MCF 10A (cell line): ENCODE measurements at regions not wholly inside any gene's neighbourhood (a gene's known extent, or its start where the extent isn't known, plus 50 kb on each side); places are given as distances from the start of the nearest gene placed in this dataset.

ENCODE experiments used
- BruUV-seq: library from RNA; stranded (reverse); fragments of 400-500 nt; replicated peaks from 2 replicates; lab custom pipeline; 2021; lab: Mats Ljungman, UMichigan
- CTCF ChIA-PET: fragments of 300-600 bp; sonication (Branson Sonifier 250); formaldehyde crosslinking; extraction: SDS; loops from one replicate; lab custom pipeline; 2021; ENCODE audit warnings: antibody characterized with exemption, inconsistent platforms; lab: Yijun Ruan, JAX
- POLR2A ChIA-PET: fragments of 300-600, 350-650 bp; sonication (Branson Sonifier 250); formaldehyde crosslinking; extraction: SDS; loops from one replicate; lab custom pipeline; 2020; ENCODE audit warnings: antibody characterized with exemption, inconsistent platforms; lab: Yijun Ruan, JAX
- DNase-seq: peaks from one replicate; pipeline ENCODE4 v3.0.0-alpha.2; 2018; ENCODE audit not compliant: unreplicated experiment
- H3K27ac Mint-ChIP-seq: one replicate; pipeline ENCODE4 v1.8.0; 2022; ENCODE audit warnings: mild to moderate bottlenecking, low read depth, mixed read lengths; ENCODE audit not compliant: unreplicated experiment
- H3K27me3 Mint-ChIP-seq: one replicate; pipeline ENCODE4 v1.8.0; 2022; ENCODE audit warnings: mixed read lengths; ENCODE audit not compliant: insufficient read depth, unreplicated experiment
- H3K36me3 Mint-ChIP-seq: one replicate; pipeline ENCODE4 v1.8.0; 2022; ENCODE audit warnings: mild to moderate bottlenecking, moderate library complexity, mixed read lengths; ENCODE audit not compliant: insufficient read depth, unreplicated experiment
- H3K4me1 Mint-ChIP-seq: one replicate; pipeline ENCODE4 v1.8.0; 2022; ENCODE audit warnings: mixed read lengths; ENCODE audit not compliant: insufficient read depth, unreplicated experiment
- H3K4me3 Mint-ChIP-seq: one replicate; pipeline ENCODE4 v1.8.0; 2022; ENCODE audit warnings: mild to moderate bottlenecking, moderate library complexity, mixed read lengths; ENCODE audit not compliant: unreplicated experiment
- H3K9me3 Mint-ChIP-seq: one replicate; pipeline ENCODE4 v1.8.0; 2022; ENCODE audit warnings: mixed read lengths; ENCODE audit not compliant: unreplicated experiment
- CTCF ChIP-seq: fragments of 200-600 bp; IDR thresholded peaks from one replicate; pipeline ENCODE4 v1.8.0; 2022; ENCODE audit warnings: antibody characterized with exemption, mild to moderate bottlenecking; ENCODE audit not compliant: unreplicated experiment
- intact Hi-C: fragments of 100-400 bp; cut with micrococcal nuclease; formaldehyde crosslinking; loops from 2 replicates; pipeline ENCODE4 v1.14.1; 2022

GRCh38 chr2:77834360-77835002 lies 312.3 kb upstream of the LRRTM4 start:
- peaks cover 49% of the 10 kb centered on the region for H3K9me3 Mint-ChIP-seq
- no peak overlapping the region for H3K27ac Mint-ChIP-seq
- no peaks in the 10 kb centered on the region for H3K4me1 Mint-ChIP-seq
- intact Hi-C loops, result no loop called here
- CTCF ChIA-PET, result interaction anchor here (0.6 kb wide), 1 partner anchor 16 kb away, joined by 3 read pairs; no protein-coding TSS in a partner anchor
- POLR2A ChIA-PET, result no interaction called here
- no peaks in the 10 kb centered on the region for H3K36me3 Mint-ChIP-seq
- TF ChIP-seq CTCF, result no peak
- no peaks in the 10 kb centered on the region for H3K27me3 Mint-ChIP-seq
- H3K4me3 Mint-ChIP-seq, result no peak overlapping the region
- DNase-seq, result no peak
- no TSS peak for BruUV-seq

GRCh38 chr2:77838441-77838840 lies 316.3 kb upstream of the LRRTM4 start:
- Mint-ChIP-seq H3K4me1 (no peaks in the 10 kb centered on the region), H3K36me3 (no peaks in the 10 kb centered on the region), H3K27me3 (no peaks in the 10 kb centered on the region), H3K4me3 (no peak overlapping the region), H3K9me3 (peaks cover 29% of the 10 kb centered on the region), H3K27ac (no peak overlapping the region)
- POLR2A ChIA-PET, result interaction anchor here (0.7 kb wide), 1 partner anchor 508 kb away, joined by 3 read pairs; no protein-coding TSS in a partner anchor
- intact Hi-C loops, result no loop called here
- DNase-seq, result no peak
- CTCF ChIA-PET, result no interaction called here
- TF ChIP-seq CTCF, result no peak
- BruUV-seq, result no TSS peak

- CTCF ChIA-PET, result no interaction called here
- Mint-ChIP-seq H3K36me3 (no peaks in the 10 kb centered on the region), H3K27ac (no peak overlapping the region), H3K4me1 (no peaks in the 10 kb centered on the region), H3K9me3 (peaks cover 29% of the 10 kb centered on the region), H3K4me3 (no peak overlapping the region), H3K27me3 (no peaks in the 10 kb centered on the region)
- intact Hi-C loops, result no loop called here
- TF ChIP-seq CTCF, result no peak
- BruUV-seq, result no TSS peak
- no peak for DNase-seq
- POLR2A ChIA-PET, result no interaction called here
Measured at GRCh38 chr2:77839102-77839501, 316.9 kb upstream of the LRRTM4 start.

- H3K36me3 Mint-ChIP-seq, result peaks cover 6% of the 10 kb centered on the region
- H3K27me3 Mint-ChIP-seq, result no peaks in the 10 kb centered on the region
- H3K4me3 Mint-ChIP-seq, result no peak overlapping the region
- BruUV-seq, result no TSS peak
- TF ChIP-seq CTCF, result no peak
- H3K27ac Mint-ChIP-seq, result no peak overlapping the region
- DNase-seq, result no peak
- intact Hi-C loops, result no loop called here
- H3K9me3 Mint-ChIP-seq, result peaks cover 30% of the 10 kb centered on the region
- ChIA-PET CTCF (interaction anchor here (0.5 kb wide), 1 partner anchor 499 kb away, joined by 3 read pairs; no protein-coding TSS in a partner anchor), POLR2A (no interaction called here)
- H3K4me1 Mint-ChIP-seq, result no peaks in the 10 kb centered on the region
Measured at GRCh38 chr2:77862120-77862519, 339.9 kb upstream of the LRRTM4 start.
